GM19468 (cell line): ENCODE measurements at regions not wholly inside any gene's neighbourhood (a gene's known extent, or its start where the extent isn't known, plus 50 kb on each side); places are given as distances from the start of the nearest gene placed in this dataset.

Experiments used
- ATAC-seq: cut with Tn5 transposase; IDR thresholded peaks from one replicate; pipeline ENCODE4 v1.9.1; 2021; ENCODE audit warnings: mild to moderate bottlenecking, moderate library complexity, moderate number of reproducible peaks; ENCODE audit not compliant: unreplicated experiment; ENCODE audit errors: extremely low read depth

DNA sequence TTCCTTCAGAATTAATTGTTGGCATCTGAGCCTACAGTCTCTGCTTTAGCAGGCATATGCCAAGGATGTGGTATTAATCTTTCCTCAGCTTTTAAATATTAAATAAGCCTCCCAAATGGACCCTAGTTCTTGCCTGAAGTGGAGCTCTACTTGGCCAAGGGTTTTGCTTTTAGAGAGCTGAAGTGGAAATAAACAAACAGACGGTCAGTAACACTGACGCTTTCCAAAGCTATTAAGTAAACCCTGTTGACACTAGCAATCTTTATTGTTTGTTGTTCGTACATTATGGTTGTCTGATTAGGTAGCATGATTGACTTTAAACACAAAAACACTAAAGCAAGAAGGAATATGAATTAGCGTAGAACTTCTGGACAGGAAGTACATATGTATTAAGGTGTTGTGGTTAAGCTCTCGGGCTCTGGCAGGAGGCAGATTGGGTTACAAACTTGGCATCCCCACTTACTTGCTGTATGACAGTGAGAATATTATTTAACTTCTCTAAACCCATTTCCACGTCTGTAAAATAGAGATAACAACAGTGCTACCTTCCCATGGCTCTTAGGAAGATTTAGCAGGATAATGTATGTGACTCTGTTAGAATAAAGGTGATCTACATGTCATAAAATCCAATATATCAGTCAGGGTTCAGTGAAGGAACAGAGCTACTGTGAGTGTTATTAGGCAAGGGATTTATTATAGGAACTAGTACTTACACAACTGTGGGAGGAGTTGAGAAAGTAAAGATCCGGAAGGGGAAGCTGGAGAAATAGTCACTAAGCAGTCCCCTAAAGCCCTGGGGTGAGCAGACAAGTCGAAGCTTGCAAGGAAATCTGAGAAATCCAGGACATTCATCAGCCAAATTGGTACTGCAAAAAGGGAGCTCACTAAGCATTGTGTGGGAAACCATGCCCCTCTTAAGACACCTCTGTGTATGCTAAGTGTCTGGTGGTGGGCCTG, 92.2 kb upstream of the ATF7IP start:
- ATAC-seq, result no peak

GRCh38 chr12:14273913-14274311, 91.6 kb upstream of the ATF7IP start:
- ATAC-seq, result no peak

- ATAC-seq, result no peak
These were observed 90.4 kb upstream of the ATF7IP start for GRCh38 chr12:14275111-14275510.

- no peak for ATAC-seq
These were observed 89.6 kb upstream of the ATF7IP start for GRCh38 chr12:14275886-14276285.

DNA sequence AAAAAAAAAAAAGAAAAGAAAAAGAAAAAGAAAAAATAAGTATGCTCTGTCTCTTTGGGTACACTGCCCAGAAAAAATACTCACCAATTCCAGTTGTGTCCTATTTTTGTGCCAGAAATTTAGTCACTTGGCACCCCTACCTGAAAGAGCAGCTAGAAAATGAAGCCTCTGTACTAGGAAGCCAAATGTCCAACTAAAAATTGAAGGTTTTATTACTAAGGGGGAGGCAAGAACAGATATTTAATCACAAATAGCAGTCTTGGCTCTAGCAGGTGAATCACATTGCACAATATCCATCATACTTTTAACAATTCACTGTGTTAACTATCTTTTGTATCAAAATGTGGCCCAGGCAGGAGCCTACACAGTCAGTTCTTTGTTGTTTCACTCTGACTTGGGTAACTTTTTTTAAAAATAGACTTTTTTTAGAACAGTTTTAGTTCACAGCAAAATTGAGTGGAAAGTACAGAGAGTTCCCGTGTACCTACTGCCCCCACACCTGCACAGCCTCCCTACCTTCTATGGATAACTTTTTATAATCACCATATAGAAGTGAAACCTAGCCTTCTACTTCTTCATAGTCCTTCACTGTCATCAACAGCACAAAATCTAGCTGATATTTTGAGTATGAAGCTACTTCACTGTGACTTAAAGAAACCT, 87.1 kb upstream of the ATF7IP start:
- no peak for ATAC-seq

- ATAC-seq, result no peak
These were observed 85.6 kb upstream of the ATF7IP start for GRCh38 chr12:14279845-14280244.

GRCh38 chr12:14280921-14281320, 84.6 kb upstream of the ATF7IP start:
- peak; percentile 28 for ATAC-seq

DNA sequence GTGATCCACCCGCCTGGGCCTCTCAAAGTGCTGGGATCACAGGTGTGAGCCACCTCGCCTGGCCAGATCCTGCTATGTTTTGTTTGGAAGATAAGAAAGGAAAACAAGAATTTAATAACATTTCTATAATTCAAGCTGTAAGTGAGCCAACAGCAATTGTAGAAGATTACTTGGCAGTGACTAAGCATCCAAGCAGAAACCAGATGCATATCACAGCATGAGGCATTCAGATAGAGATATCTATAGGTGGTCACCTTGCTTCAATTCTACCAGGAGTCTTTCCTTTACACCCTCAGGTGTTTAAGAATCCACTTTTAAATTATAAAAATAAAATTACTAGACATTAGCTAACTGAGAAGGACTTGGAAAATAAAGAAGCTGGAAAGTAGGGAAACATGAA, 83.9 kb upstream of the ATF7IP start:
- no peak for ATAC-seq

DNA sequence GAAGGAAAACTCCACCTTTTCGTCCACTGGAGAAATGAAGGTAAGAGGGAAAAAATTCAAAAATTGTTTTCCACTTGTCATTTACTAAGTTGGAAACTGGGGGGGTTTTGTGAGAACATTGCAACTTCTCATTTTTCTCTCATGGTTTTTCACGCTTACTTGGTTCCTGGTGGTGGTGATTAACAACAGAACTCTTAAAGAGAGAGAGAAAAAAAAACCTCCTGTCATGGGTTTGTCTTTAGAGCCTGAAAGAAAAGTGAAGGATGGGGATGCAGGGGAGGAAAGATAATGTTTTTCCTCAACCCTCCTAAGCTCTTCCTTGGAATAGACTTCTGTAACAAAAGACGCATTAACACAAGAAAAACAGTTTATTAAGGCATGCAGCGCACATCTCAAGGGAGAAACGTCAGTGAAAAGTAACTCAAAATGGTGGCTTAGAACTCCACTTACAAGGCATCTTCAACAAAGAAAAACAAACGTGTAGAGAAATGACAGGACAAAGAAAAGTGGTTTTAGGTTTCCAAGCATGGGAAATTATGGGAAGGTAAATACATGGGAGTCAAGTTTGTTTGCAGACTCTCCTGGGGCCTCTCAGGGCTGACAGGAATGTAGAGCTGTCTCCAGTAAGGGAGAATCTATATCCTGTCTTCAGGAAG, 81.9 kb upstream of the ATF7IP start:
- ATAC-seq, result no peak

DNA sequence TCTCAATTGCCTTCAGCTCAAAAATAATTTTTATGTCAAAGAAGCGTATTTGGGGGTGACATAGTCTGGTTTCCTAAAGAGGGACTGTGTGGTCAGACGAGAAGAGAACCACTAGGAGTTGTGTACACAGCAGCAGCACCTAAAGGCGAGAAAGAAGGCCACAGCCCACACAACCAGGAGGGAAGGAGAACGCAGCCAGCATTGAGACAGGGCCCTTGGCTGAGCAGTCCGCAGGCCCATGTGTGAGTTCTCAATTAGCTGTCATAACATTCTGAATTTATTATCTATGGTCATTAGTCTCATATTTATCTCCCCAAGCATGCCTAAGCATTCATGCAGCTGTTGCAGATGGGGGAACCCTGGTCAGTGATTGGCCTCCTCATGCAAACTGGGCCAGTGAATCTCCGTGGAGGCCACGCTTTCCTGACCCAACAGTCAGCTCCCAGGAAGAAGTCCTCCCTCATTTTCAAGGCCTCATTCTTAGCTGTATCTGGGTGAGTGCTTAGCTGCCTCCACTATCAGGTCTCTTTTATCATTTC, 81.2 kb upstream of the ATF7IP start:
- ATAC-seq, result no peak

GRCh38 chr12:14289601-14290000, 75.9 kb upstream of the ATF7IP start:
- ATAC-seq, result no peak

DNA sequence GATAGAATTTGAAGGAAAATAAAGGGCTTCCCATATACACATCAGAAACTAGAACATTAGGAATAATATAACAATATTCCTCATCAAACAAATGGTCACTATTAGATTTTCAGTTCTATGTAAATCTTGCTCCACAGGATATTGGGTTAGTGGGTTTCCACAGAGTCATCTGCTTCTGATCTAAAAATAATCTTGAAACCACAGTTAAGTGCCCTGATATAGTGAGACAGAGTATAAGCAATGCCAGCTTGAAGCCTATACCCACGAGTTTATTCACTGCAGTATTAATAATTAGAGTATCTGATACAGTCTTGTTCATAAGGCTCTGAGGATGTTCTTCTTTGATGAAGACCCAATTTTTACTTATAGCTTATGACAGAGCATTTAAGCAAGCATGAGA, 74.5 kb upstream of the ATF7IP start:
- ATAC-seq, result no peak

- ATAC-seq, result no peak
These were observed 61.8 kb upstream of the ATF7IP start for GRCh38 chr12:14303661-14304155.

DNA sequence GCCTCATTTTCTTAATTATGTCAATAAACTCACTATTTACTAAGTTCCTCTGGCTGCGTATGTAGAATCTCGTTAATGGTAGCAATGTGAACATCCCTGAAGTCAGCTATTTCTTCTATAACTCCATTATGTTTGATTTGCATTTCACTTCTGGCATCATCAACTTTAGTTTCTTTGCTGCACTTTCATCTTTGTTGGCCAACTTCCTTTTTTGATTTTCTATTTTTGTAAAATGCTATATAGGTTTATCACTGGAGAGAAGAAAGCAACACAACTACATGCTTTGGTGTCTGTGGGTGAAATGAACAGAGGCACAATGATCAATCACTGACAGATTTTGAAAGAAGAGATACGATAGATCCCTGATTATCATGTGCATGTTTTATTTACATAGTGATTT, 58.5 kb upstream of the ATF7IP start:
- no peak for ATAC-seq

- no peak for ATAC-seq
These were observed 57.0 kb upstream of the ATF7IP start for GRCh38 chr12:14308516-14308915.

GRCh38 chr12:14310866-14311265, 54.6 kb upstream of the ATF7IP start:
- no peak for ATAC-seq

GRCh38 chr12:14313379-14314138, 51.9 kb upstream of the ATF7IP start:
- no peak for ATAC-seq

DNA sequence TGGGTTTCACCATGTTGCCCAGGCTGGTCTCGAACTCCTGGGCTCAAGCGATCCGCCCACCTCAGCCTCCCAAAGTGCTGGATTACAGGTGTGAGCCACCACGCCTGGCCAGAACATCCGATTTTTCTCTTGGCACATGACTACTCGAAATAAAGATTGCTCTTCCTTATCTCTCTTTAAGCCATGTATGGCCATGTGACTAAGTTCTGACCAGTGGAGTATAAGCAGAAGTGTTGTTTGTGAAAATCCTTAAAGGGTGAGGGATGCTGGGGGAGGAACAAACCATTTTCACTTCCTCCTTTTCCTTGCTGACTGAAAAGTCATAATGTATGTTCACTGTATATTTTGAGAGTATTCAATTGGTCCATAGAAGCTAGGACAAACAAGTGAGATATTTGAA, 50.7 kb upstream of the ATF7IP start:
- ATAC-seq, result no peak

DNA sequence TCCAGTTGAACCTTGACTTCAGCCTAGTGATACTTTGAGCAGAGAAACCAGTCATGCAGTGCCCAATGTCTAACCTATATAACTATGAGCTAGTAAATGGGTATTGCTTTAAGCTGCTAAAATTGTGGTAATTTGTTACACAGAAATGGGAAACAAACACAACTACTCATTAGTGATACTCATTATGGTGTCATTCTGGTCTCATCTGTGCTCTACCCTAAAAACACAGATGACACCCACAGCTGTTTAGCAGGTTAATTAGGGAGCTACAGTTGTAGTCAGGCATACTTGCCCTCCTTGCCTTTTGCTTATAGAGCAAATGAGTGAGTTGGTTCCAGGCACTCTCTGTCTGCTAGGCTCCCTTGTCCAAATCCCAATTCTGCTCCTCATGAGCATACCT, 50.0 kb upstream of the ATF7IP start:
- ATAC-seq, result no peak
